ENCODE measurements at regions not wholly inside any gene's neighbourhood (a gene's known extent, or its start where the extent isn't known, plus 50 kb on each side); places are given as distances from the start of the nearest gene placed in this dataset.

DNA sequence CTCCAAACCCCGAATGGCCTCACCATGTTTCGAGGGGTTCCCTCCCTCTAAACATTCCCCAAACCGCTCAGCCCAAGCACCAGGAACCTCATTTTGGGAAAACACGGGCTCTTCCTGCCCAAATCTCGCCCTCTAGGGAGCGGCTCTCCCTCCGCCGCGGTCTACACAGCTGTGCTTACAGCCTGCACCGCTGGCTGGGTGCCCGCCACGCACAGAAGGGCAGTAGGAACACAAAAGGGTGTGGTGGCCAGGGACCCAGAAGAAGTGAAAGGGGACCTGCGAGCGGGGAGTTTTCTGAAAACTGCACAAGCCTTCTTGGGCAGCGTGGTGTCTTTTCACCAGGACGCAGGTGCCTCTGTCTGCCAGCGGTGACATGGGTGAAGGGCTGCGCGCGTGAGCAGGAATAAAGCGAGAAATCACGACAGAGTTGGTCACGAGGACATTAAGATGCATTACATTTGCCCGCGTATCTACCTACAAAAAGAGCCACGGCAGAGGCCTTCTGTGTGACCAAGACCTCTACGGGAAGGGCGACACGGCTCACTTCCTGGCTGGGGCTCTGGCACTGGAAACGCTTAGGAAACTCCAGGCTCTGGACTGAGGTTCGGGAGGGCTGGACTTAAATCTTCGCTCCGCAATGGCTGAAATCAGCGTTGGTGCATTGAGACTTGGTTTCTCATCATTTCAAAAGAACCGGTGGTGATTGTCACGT, 171.7 kb downstream of the LSM5 start:
- TF ChIP-seq, protein P1, sequence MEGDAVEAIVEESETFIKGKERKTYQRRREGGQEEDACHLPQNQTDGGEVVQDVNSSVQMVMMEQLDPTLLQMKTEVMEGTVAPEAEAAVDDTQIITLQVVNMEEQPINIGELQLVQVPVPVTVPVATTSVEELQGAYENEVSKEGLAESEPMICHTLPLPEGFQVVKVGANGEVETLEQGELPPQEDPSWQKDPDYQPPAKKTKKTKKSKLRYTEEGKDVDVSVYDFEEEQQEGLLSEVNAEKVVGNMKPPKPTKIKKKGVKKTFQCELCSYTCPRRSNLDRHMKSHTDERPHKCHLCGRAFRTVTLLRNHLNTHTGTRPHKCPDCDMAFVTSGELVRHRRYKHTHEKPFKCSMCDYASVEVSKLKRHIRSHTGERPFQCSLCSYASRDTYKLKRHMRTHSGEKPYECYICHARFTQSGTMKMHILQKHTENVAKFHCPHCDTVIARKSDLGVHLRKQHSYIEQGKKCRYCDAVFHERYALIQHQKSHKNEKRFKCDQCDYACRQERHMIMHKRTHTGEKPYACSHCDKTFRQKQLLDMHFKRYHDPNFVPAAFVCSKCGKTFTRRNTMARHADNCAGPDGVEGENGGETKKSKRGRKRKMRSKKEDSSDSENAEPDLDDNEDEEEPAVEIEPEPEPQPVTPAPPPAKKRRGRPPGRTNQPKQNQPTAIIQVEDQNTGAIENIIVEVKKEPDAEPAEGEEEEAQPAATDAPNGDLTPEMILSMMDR (IDR thresholded peaks at IDR 0.05), result no peak
- no peak for TF ChIP-seq POLR2A (IDR thresholded peaks at IDR 0.05)

All from uterus (tissue), 2 donors.